K562 (cell line): ENCODE measurements at regions not wholly inside any gene's neighbourhood (a gene's known extent, or its start where the extent isn't known, plus 50 kb on each side); places are given as distances from the start of the nearest gene placed in this dataset.

Experiments used
- BRD4 ChIP-seq: fragments of 200-600 bp; sonication (generic); IDR thresholded peaks from 2 replicates; pipeline ENCODE4 v1.6.1; 2017; ENCODE audit warnings: inconsistent platforms
- HDAC6 ChIP-seq: IDR thresholded peaks from 2 replicates; pipeline ENCODE4 v1.6.1; 2012; ENCODE audit warnings: low read depth, mild to moderate bottlenecking, control low read depth, inconsistent platforms, low read length, moderate library complexity
- ZNF274 ChIP-seq: IDR thresholded peaks from 2 replicates; pipeline ENCODE4 v1.6.1; 2011; ENCODE audit warnings: low read depth, mild to moderate bottlenecking, low read length, moderate library complexity, borderline replicate concordance
- TF ChIP-seq, protein P1 (sequence below), 2 experiments: IDR thresholded peaks; 2 replicates each; pipeline ENCODE4 v1.6.1; 2012; ENCODE audit warnings: improper control_type of control experiment in 2 of 2, low read depth in 2 of 2, low read length in 2 of 2, borderline replicate concordance in 1 of 2
- TF ChIP-seq, protein P2 (sequence below): sonication (generic); formaldehyde crosslinking; IDR thresholded peaks from 2 replicates; pipeline ENCODE4 v1.8.0; 2023; ENCODE audit warnings: missing genetic modification reagents, mild to moderate bottlenecking, borderline replicate concordance
- TF ChIP-seq, protein P3 (sequence below): fragments of 250-450 bp; sonication (Bioruptor Pico); IDR thresholded peaks from 2 replicates; pipeline ENCODE4 v1.5.0; 2021; ENCODE audit warnings: mild to moderate bottlenecking, borderline replicate concordance

DNA sequence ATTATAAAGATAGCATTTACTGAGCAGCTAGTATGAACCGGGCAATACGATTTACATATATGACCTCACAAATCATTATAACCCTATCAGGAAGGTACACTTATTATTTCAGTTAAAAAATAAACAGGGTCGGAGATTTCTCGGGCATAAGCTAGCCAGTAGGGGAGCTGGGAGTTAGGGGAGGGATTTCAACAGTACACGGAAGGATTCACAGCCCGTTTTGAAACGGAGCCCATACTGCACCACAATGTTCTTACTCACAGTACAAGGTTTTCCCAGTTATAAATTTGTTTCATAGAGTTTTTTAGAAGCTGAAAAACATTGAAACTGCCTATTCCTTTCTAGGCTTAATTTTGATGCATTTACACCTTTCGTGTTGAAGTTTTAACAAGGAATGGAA is 607.1 kb downstream of the HDGFL1 start (continued):
- TF ChIP-seq, protein P1, sequence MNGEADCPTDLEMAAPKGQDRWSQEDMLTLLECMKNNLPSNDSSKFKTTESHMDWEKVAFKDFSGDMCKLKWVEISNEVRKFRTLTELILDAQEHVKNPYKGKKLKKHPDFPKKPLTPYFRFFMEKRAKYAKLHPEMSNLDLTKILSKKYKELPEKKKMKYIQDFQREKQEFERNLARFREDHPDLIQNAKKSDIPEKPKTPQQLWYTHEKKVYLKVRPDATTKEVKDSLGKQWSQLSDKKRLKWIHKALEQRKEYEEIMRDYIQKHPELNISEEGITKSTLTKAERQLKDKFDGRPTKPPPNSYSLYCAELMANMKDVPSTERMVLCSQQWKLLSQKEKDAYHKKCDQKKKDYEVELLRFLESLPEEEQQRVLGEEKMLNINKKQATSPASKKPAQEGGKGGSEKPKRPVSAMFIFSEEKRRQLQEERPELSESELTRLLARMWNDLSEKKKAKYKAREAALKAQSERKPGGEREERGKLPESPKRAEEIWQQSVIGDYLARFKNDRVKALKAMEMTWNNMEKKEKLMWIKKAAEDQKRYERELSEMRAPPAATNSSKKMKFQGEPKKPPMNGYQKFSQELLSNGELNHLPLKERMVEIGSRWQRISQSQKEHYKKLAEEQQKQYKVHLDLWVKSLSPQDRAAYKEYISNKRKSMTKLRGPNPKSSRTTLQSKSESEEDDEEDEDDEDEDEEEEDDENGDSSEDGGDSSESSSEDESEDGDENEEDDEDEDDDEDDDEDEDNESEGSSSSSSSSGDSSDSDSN (IDR thresholded peaks at IDR 0.05; ENCODE audit: borderline replicate concordance in 1 of 2, low read depth in 2 of 2, low read length in 2 of 2), result no peak
- TF ChIP-seq ZNF274 (no peak), HDAC6 (no peak), BRD4 (no peak)
- TF ChIP-seq, protein P2, sequence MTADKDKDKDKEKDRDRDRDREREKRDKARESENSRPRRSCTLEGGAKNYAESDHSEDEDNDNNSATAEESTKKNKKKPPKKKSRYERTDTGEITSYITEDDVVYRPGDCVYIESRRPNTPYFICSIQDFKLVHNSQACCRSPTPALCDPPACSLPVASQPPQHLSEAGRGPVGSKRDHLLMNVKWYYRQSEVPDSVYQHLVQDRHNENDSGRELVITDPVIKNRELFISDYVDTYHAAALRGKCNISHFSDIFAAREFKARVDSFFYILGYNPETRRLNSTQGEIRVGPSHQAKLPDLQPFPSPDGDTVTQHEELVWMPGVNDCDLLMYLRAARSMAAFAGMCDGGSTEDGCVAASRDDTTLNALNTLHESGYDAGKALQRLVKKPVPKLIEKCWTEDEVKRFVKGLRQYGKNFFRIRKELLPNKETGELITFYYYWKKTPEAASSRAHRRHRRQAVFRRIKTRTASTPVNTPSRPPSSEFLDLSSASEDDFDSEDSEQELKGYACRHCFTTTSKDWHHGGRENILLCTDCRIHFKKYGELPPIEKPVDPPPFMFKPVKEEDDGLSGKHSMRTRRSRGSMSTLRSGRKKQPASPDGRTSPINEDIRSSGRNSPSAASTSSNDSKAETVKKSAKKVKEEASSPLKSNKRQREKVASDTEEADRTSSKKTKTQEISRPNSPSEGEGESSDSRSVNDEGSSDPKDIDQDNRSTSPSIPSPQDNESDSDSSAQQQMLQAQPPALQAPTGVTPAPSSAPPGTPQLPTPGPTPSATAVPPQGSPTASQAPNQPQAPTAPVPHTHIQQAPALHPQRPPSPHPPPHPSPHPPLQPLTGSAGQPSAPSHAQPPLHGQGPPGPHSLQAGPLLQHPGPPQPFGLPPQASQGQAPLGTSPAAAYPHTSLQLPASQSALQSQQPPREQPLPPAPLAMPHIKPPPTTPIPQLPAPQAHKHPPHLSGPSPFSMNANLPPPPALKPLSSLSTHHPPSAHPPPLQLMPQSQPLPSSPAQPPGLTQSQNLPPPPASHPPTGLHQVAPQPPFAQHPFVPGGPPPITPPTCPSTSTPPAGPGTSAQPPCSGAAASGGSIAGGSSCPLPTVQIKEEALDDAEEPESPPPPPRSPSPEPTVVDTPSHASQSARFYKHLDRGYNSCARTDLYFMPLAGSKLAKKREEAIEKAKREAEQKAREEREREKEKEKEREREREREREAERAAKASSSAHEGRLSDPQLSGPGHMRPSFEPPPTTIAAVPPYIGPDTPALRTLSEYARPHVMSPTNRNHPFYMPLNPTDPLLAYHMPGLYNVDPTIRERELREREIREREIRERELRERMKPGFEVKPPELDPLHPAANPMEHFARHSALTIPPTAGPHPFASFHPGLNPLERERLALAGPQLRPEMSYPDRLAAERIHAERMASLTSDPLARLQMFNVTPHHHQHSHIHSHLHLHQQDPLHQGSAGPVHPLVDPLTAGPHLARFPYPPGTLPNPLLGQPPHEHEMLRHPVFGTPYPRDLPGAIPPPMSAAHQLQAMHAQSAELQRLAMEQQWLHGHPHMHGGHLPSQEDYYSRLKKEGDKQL (CRISPR knock-in tag), result no peak
- TF ChIP-seq, protein P3, sequence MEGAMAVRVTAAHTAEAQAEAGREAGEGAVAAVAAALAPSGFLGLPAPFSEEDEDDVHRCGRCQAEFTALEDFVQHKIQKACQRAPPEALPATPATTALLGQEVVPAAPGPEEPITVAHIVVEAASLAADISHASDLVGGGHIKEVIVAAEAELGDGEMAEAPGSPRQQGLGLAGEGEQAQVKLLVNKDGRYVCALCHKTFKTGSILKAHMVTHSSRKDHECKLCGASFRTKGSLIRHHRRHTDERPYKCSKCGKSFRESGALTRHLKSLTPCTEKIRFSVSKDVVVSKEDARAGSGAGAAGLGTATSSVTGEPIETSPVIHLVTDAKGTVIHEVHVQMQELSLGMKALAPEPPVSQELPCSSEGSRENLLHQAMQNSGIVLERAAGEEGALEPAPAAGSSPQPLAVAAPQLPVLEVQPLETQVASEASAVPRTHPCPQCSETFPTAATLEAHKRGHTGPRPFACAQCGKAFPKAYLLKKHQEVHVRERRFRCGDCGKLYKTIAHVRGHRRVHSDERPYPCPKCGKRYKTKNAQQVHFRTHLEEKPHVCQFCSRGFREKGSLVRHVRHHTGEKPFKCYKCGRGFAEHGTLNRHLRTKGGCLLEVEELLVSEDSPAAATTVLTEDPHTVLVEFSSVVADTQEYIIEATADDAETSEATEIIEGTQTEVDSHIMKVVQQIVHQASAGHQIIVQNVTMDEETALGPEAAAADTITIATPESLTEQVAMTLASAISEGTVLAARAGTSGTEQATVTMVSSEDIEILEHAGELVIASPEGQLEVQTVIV (CRISPR knock-in tag), result no peak
